NB4 (cell line): ENCODE measurements at regions not wholly inside any gene's neighbourhood (a gene's known extent, or its start where the extent isn't known, plus 50 kb on each side); places are given as distances from the start of the nearest gene placed in this dataset.

Source experiments
- MAX ChIP-seq: IDR thresholded peaks from 2 replicates; pipeline ENCODE4 v1.6.1; 2011; ENCODE audit warnings: low read depth, low read length
- MYC ChIP-seq: IDR thresholded peaks from 2 replicates; pipeline ENCODE4 v1.6.1; 2011; ENCODE audit warnings: low read depth, low read length
- POLR2A ChIP-seq: IDR thresholded peaks from 2 replicates; pipeline ENCODE4 v1.6.1; 2011; ENCODE audit warnings: mild to moderate bottlenecking; ENCODE audit not compliant: insufficient read length; ENCODE audit errors: extremely low read depth
- TF ChIP-seq, protein P1 (sequence below): IDR thresholded peaks from one replicate; pipeline ENCODE4 v1.5.1; 2012; ENCODE audit warnings: low read depth, low read length

DNA sequence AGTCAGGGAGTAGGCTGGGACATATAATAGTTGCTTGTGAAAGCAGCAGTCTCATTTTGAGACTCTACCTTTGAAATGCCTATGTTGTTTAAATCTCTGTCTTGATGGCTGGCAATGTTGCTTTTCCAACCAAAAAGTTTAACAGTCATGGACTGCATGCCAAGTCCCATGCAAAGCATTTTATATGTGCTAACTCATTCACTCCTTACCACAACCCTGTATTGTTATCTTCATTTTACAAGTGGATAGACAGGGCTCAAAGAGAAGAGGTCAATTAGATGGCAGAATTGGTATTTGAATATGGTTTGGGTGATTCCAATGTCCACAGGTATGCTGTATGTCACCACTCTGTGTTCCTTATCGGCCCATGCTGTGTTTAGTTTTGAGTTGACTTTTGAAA is 331.4 kb upstream of the USP24 start:
- TF ChIP-seq, protein P1, sequence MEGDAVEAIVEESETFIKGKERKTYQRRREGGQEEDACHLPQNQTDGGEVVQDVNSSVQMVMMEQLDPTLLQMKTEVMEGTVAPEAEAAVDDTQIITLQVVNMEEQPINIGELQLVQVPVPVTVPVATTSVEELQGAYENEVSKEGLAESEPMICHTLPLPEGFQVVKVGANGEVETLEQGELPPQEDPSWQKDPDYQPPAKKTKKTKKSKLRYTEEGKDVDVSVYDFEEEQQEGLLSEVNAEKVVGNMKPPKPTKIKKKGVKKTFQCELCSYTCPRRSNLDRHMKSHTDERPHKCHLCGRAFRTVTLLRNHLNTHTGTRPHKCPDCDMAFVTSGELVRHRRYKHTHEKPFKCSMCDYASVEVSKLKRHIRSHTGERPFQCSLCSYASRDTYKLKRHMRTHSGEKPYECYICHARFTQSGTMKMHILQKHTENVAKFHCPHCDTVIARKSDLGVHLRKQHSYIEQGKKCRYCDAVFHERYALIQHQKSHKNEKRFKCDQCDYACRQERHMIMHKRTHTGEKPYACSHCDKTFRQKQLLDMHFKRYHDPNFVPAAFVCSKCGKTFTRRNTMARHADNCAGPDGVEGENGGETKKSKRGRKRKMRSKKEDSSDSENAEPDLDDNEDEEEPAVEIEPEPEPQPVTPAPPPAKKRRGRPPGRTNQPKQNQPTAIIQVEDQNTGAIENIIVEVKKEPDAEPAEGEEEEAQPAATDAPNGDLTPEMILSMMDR = no peak
- TF ChIP-seq POLR2A = no peak
- no peak for TF ChIP-seq MYC
- no peak for TF ChIP-seq MAX
